Neural crest cell (in vitro differentiated cells): ENCODE measurements at regions not wholly inside any gene's neighbourhood (a gene's known extent, or its start where the extent isn't known, plus 50 kb on each side); places are given as distances from the start of the nearest gene placed in this dataset.

ENCODE experiments used
- DNase-seq: peaks from one replicate; pipeline ENCODE4 v3.0.0; 2021; ENCODE audit warnings: low read depth, mixed read lengths, low spot score
- H3K27ac Mint-ChIP-seq: one replicate; pipeline ENCODE4 v1.8.0; 2021; ENCODE audit warnings: mild to moderate bottlenecking, mixed read lengths; ENCODE audit not compliant: unreplicated experiment
- H3K27me3 Mint-ChIP-seq: 2 replicates; pipeline ENCODE4 v1.8.0; 2021; ENCODE audit warnings: low read depth, mild to moderate bottlenecking, mixed read lengths
- H3K36me3 Mint-ChIP-seq: 2 replicates; pipeline ENCODE4 v1.8.0; 2021; ENCODE audit warnings: low read depth, mild to moderate bottlenecking, mixed read lengths
- H3K4me1 Mint-ChIP-seq: 2 replicates; pipeline ENCODE4 v1.8.0; 2021; ENCODE audit warnings: mixed read lengths
- H3K4me3 Mint-ChIP-seq: one replicate; pipeline ENCODE4 v1.8.0; 2021; ENCODE audit warnings: mild to moderate bottlenecking, mixed read lengths
- H3K9me3 Mint-ChIP-seq: 2 replicates; pipeline ENCODE4 v1.8.0; 2021; ENCODE audit warnings: mixed read lengths
- CTCF ChIP-seq: fragments of 200-600 bp; sonication (generic); conservative IDR thresholded peaks from 2 replicates; pipeline ENCODE4 v1.5.0; 2021; ENCODE audit warnings: antibody characterized with exemption, mild to moderate bottlenecking

DNA sequence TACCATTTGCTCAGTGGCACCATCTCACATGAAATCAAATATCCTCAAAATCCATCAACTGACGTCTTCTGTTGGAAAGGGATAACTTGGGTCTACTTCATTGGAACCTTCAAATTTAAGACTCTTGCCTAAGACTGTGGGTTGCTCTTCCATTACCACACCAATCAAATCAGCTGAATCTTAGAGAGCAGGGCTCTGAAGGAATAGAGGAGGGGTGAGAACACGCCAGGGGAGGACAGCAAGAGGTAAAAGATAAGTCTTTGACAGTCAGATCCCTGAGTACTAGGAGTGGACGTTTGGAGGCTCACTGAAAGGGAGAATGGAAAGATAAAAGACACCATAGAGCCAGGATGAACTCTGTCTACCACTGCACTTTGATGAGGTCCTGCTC, 107.5 kb downstream of the CCDC71L start:
- H3K27ac Mint-ChIP-seq, result no peak overlapping the region
- no peak overlapping the region for H3K4me3 Mint-ChIP-seq
- H3K4me1 Mint-ChIP-seq, result no peaks in the 10 kb centered on the region
- peaks cover 8% of the 10 kb centered on the region for H3K9me3 Mint-ChIP-seq
- H3K36me3 Mint-ChIP-seq, result peaks cover 2% of the 10 kb centered on the region
- DNase-seq, result no peak
- TF ChIP-seq CTCF, result no peak
- peaks cover 3% of the 10 kb centered on the region for H3K27me3 Mint-ChIP-seq

GRCh38 chr7:106552645-106553445, 108.1 kb downstream of the CCDC71L start:
- Mint-ChIP-seq H3K27ac (no peak overlapping the region), H3K9me3 (peaks cover 8% of the 10 kb centered on the region), H3K36me3 (peaks cover 2% of the 10 kb centered on the region), H3K27me3 (peaks cover 3% of the 10 kb centered on the region), H3K4me1 (no peaks in the 10 kb centered on the region), H3K4me3 (no peak overlapping the region)
- no peak for TF ChIP-seq CTCF
- no peak for DNase-seq

- H3K9me3 Mint-ChIP-seq, result peaks cover 5% of the 10 kb centered on the region
- H3K27ac Mint-ChIP-seq, result no peak overlapping the region
- H3K27me3 Mint-ChIP-seq, result no peaks in the 10 kb centered on the region
- H3K4me1 Mint-ChIP-seq, result no peaks in the 10 kb centered on the region
- H3K36me3 Mint-ChIP-seq, result peaks cover 2% of the 10 kb centered on the region
- DNase-seq, result no peak
- no peak for TF ChIP-seq CTCF
- H3K4me3 Mint-ChIP-seq, result no peak overlapping the region
These were observed 109.0 kb downstream of the CCDC71L start for GRCh38 chr7:106551936-106552335.

- no peak for DNase-seq
- no peaks in the 10 kb centered on the region for H3K4me1 Mint-ChIP-seq
- H3K27ac Mint-ChIP-seq, result no peak overlapping the region
- H3K9me3 Mint-ChIP-seq, result no peaks in the 10 kb centered on the region
- TF ChIP-seq CTCF, result no peak
- H3K4me3 Mint-ChIP-seq, result no peak overlapping the region
- no peaks in the 10 kb centered on the region for H3K27me3 Mint-ChIP-seq
- H3K36me3 Mint-ChIP-seq, result no peaks in the 10 kb centered on the region
These were observed 112.5 kb downstream of the CCDC71L start for GRCh38 chr7:106548491-106548890.

GRCh38 chr7:106545275-106545674, 115.7 kb downstream of the CCDC71L start:
- H3K36me3 Mint-ChIP-seq, result no peaks in the 10 kb centered on the region
- TF ChIP-seq CTCF, result no peak

More at GRCh38 chr7:106545275-106545674, 115.7 kb downstream of the CCDC71L start:
- peaks cover 5% of the 10 kb centered on the region for H3K4me1 Mint-ChIP-seq
- no peak for DNase-seq
- H3K9me3 Mint-ChIP-seq, result no peaks in the 10 kb centered on the region
- H3K4me3 Mint-ChIP-seq, result no peak overlapping the region
- no peaks in the 10 kb centered on the region for H3K27me3 Mint-ChIP-seq
- no peak overlapping the region for H3K27ac Mint-ChIP-seq
